NCI-H1930 (cell line): ENCODE measurements at regions not wholly inside any gene's neighbourhood (a gene's known extent, or its start where the extent isn't known, plus 50 kb on each side); places are given as distances from the start of the nearest gene placed in this dataset.
A peak's percentile ranks its signal among the peaks of the same experiment; 100 is the strongest.

Source experiments
- DNase-seq, 2 experiments: peaks; one replicate each; lab custom pipeline; 2025; lab: John Stamatoyannopoulos, UW

- DNase-seq = no peak
These were observed 799.5 kb downstream of the QKI start for GRCh38 chr6:164214066-164214465.

- DNase-seq = no peak
These were observed 796.7 kb downstream of the QKI start for GRCh38 chr6:164211254-164211653.

- DNase-seq = no peak
These were observed 796.3 kb downstream of the QKI start for GRCh38 chr6:164210783-164211182.

- DNase-seq = no peak
These were observed 795.8 kb downstream of the QKI start for GRCh38 chr6:164210323-164210722.

GRCh38 chr6:164208371-164208770 is 793.9 kb downstream of the QKI start:
- no peak for DNase-seq

- DNase-seq = no peak
These were observed 792.4 kb downstream of the QKI start for GRCh38 chr6:164206807-164207423.

- no peak for DNase-seq
These were observed 785.6 kb downstream of the QKI start for GRCh38 chr6:164200071-164200470.

GRCh38 chr6:164195942-164196281 is 781.4 kb downstream of the QKI start:
- no peak for DNase-seq

- no peak for DNase-seq
These were observed 780.9 kb downstream of the QKI start for GRCh38 chr6:164195278-164195941.

GRCh38 chr6:164188861-164189260 is 774.3 kb downstream of the QKI start:
- DNase-seq = no peak

- peak in 1 of 2 experiments; percentile 2 for DNase-seq
These were observed 771.0 kb downstream of the QKI start for GRCh38 chr6:164185471-164185871.

GRCh38 chr6:164184410-164184809 is 769.9 kb downstream of the QKI start:
- DNase-seq = no peak

- DNase-seq = no peak
These were observed 769.1 kb downstream of the QKI start for GRCh38 chr6:164183556-164184123.

GRCh38 chr6:164178679-164179332 is 764.3 kb downstream of the QKI start:
- no peak for DNase-seq

GRCh38 chr6:164169355-164169754 is 754.8 kb downstream of the QKI start:
- no peak for DNase-seq

- DNase-seq = no peak
These were observed 754.1 kb downstream of the QKI start for GRCh38 chr6:164168595-164168994.

GRCh38 chr6:164167873-164168405 is 753.4 kb downstream of the QKI start:
- no peak for DNase-seq

- DNase-seq = no peak
These were observed 752.5 kb downstream of the QKI start for GRCh38 chr6:164166996-164167395.

- no peak for DNase-seq
These were observed 752.0 kb downstream of the QKI start for GRCh38 chr6:164166515-164166914.

- no peak for DNase-seq
These were observed 750.4 kb downstream of the QKI start for GRCh38 chr6:164164876-164165275.

GRCh38 chr6:164163239-164163638 is 748.7 kb downstream of the QKI start:
- no peak for DNase-seq

GRCh38 chr6:164159061-164159460 is 744.5 kb downstream of the QKI start:
- DNase-seq = no peak

- DNase-seq = no peak
These were observed 740.1 kb downstream of the QKI start for GRCh38 chr6:164154588-164154987.
